ENCODE measurements at regions not wholly inside any gene's neighbourhood (a gene's known extent, or its start where the extent isn't known, plus 50 kb on each side); places are given as distances from the start of the nearest gene placed in this dataset.
A peak's percentile ranks its signal among the peaks of the same experiment; 100 is the strongest.

- Histone ChIP-seq H3K9me3 (ENCODE audit: control insufficient read depth, low read length) (no peaks in the 10 kb centered on the region), H3K4me1 (no peaks in the 10 kb centered on the region), H3K36me3 (ENCODE audit: control insufficient read depth, insufficient read depth, low read length) (no peaks in the 10 kb centered on the region), H3K4me3 (ENCODE audit: low read depth, low read length) (no peak overlapping the region), H3K9ac (no peak overlapping the region), H3K4me2 (ENCODE audit: low read length) (no peak overlapping the region), H2AFZ (no peak overlapping the region), H3K79me2 (no peaks in the 10 kb centered on the region), H3K27me3 (ENCODE audit: control insufficient read depth, insufficient read depth, low read length) (no peaks in the 10 kb centered on the region), H3K27ac (no peak overlapping the region)
- TF ChIP-seq, protein P1, sequence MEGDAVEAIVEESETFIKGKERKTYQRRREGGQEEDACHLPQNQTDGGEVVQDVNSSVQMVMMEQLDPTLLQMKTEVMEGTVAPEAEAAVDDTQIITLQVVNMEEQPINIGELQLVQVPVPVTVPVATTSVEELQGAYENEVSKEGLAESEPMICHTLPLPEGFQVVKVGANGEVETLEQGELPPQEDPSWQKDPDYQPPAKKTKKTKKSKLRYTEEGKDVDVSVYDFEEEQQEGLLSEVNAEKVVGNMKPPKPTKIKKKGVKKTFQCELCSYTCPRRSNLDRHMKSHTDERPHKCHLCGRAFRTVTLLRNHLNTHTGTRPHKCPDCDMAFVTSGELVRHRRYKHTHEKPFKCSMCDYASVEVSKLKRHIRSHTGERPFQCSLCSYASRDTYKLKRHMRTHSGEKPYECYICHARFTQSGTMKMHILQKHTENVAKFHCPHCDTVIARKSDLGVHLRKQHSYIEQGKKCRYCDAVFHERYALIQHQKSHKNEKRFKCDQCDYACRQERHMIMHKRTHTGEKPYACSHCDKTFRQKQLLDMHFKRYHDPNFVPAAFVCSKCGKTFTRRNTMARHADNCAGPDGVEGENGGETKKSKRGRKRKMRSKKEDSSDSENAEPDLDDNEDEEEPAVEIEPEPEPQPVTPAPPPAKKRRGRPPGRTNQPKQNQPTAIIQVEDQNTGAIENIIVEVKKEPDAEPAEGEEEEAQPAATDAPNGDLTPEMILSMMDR (IDR thresholded peaks at IDR 0.05), result no peak
Observed at GRCh38 chr4:74878323-74878722, 54.6 kb upstream of the PARM1 start.

DNA sequence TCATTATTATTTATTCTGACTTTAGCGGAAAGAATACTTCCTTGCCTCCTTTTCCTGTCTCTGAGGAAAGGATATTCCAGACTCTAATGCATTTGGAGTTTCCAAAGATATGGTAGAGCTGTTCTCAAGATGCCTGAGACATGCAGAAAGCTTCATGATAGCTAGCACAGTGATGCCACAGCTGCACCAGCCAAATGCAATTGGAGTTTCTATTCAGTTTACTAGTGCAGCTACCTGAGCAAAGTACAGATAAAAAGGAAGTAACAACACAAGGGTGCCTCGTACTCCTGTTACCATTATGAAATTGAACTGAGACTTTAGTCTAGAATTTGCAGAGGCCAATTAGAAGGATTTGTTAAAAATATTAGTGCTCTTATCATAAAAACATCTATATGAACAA is 57.5 kb upstream of the PARM1 start:
- no peak overlapping the region for H3K27ac ChIP-seq
- TF ChIP-seq, protein P1 (IDR thresholded peaks at IDR 0.05), result no peak
- no peak overlapping the region for H3K4me2 ChIP-seq (ENCODE audit: low read length)
- no peaks in the 10 kb centered on the region for H3K36me3 ChIP-seq (ENCODE audit: control insufficient read depth, insufficient read depth, low read length)
- H3K9me3 ChIP-seq (ENCODE audit: control insufficient read depth, low read length), result no peaks in the 10 kb centered on the region
- H3K9ac ChIP-seq, result no peak overlapping the region
- H2AFZ ChIP-seq, result no peak overlapping the region
- H3K4me1 ChIP-seq, result no peaks in the 10 kb centered on the region
- no peaks in the 10 kb centered on the region for H3K27me3 ChIP-seq (ENCODE audit: control insufficient read depth, insufficient read depth, low read length)
- H3K79me2 ChIP-seq, result no peaks in the 10 kb centered on the region
- H3K4me3 ChIP-seq (ENCODE audit: low read depth, low read length), result no peak overlapping the region

DNA sequence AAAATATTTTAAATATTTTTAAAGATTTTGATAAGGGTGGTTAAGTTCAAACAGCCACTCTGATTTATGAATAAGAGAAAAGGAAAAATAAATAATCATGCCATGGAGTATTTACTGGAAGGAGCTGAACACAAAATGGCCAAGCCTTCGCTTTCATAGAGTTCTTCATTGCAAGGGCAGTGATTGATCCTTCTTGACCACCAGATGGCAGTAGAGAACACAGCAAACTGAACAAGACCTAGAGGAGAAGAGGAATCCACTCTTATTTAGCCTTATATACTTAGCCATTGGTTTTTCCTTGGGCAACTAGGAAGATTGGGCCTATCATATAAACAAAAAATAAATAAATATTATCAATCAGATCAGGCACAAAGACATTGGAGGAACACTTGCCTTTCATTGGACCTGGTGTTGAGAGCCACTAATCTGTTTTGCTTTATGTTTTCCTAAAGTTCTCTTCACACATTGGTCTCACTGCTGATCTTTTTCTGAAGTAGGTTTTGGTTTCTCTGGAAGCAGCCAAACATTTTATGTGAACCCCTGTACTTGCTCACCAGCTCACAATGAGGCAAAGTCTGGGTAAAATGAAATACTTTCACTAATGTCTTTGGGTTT is 58.1 kb upstream of the PARM1 start:
- H3K4me3 ChIP-seq (ENCODE audit: low read depth, low read length), result no peak overlapping the region
- H3K27ac ChIP-seq, result no peak overlapping the region
- TF ChIP-seq, protein P1 (IDR thresholded peaks at IDR 0.05), result peak; percentile 74
- no peak overlapping the region for H2AFZ ChIP-seq
- no peak overlapping the region for H3K9ac ChIP-seq
- H3K79me2 ChIP-seq, result no peaks in the 10 kb centered on the region
- no peaks in the 10 kb centered on the region for H3K4me1 ChIP-seq
- no peaks in the 10 kb centered on the region for H3K27me3 ChIP-seq (ENCODE audit: control insufficient read depth, insufficient read depth, low read length)
- H3K4me2 ChIP-seq (ENCODE audit: low read length), result no peak overlapping the region
- no peaks in the 10 kb centered on the region for H3K9me3 ChIP-seq (ENCODE audit: control insufficient read depth, low read length)
- H3K36me3 ChIP-seq (ENCODE audit: control insufficient read depth, insufficient read depth, low read length), result no peaks in the 10 kb centered on the region

DNA sequence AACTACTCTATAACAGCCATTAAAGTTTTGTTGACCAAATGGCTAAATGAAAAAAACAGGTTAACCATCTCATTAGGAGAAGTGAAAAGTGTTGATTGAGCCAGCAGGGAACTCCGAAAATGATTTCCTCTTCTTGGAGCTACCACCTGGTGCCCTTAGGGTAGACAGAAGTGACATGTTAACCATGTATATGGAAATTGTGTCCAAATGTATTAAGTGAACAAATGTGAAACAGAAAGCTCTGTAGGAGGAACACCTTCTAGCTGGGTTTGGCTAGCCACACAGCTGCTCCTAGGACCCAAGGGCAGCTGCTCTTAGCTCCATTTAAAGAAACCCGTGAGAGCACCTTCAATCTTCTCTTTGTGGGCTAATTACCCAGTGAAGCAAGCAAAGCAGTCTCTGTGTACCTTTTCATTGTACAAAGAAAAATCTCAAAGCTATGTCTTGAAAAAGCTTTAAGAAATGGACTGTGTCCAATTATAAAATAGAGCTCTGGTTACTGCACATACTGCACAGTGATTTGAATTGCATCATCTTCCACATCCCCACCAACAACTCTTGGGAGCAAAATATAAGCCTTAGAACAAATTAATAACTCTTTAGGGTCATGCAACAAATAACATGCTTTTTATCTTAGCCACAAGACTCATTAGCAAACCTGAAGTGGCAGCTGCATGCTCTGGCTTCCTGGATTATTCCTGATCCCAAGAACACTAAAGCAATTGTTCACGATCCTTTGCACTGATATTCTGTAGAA is 59.2 kb upstream of the PARM1 start:
- Histone ChIP-seq H3K4me3 (ENCODE audit: low read depth, low read length) (no peak overlapping the region), H3K4me1 (no peaks in the 10 kb centered on the region), H3K9me3 (ENCODE audit: control insufficient read depth, low read length) (no peaks in the 10 kb centered on the region), H3K27me3 (ENCODE audit: control insufficient read depth, insufficient read depth, low read length) (no peaks in the 10 kb centered on the region), H2AFZ (no peak overlapping the region), H3K79me2 (no peaks in the 10 kb centered on the region), H3K4me2 (ENCODE audit: low read length) (no peak overlapping the region), H3K36me3 (ENCODE audit: control insufficient read depth, insufficient read depth, low read length) (no peaks in the 10 kb centered on the region), H3K27ac (no peak overlapping the region), H3K9ac (no peak overlapping the region)
- TF ChIP-seq, protein P1 (IDR thresholded peaks at IDR 0.05), result no peak
